ENCODE measurements at regions not wholly inside any gene's neighbourhood (a gene's known extent, or its start where the extent isn't known, plus 50 kb on each side); places are given as distances from the start of the nearest gene placed in this dataset.

GRCh38 chr10:91082447-91082846 is 138.0 kb upstream of the PCGF5 start:
- 60% methylated on average over 7 of the region's 7 CpGs for WGBS, 2 experiments (ENCODE audit: low coverage in 1 of 2, low lambda C conversion rate in 2 of 2, missing lambda C conversion rate in 2 of 2)
- H3K36me3 ChIP-seq (ENCODE audit: low read depth), result no peaks in the 10 kb centered on the region
- no peak overlapping the region for H3K4me3 ChIP-seq
- no peak overlapping the region for H3K27ac ChIP-seq
- in situ Hi-C loops (cut with MboI), result no loop called here
- no peaks in the 10 kb centered on the region for H3K9me2 ChIP-seq (ENCODE audit: insufficient read depth)
- peaks cover 28% of the 10 kb centered on the region for H3K27me3 ChIP-seq (replicated peaks; ENCODE audit: insufficient read depth)
- no peak overlapping the region for H3K9ac ChIP-seq
- H4K20me1 ChIP-seq (ENCODE audit: insufficient read depth), result no peaks in the 10 kb centered on the region
- DNase-seq, result no peak
- no peaks in the 10 kb centered on the region for H3F3A ChIP-seq (ENCODE audit: insufficient read depth)
- H3K4me1 ChIP-seq (ENCODE audit: insufficient read depth), result no peaks in the 10 kb centered on the region
- H3K79me2 ChIP-seq (ENCODE audit: insufficient read depth), result no peaks in the 10 kb centered on the region
- no peaks in the 10 kb centered on the region for H3K9me3 ChIP-seq (ENCODE audit: low read depth)
- no peak for TF ChIP-seq EZH2phosphoT487 (IDR thresholded peaks at IDR 0.05; ENCODE audit: insufficient read depth, low read depth)
- no peak for TF ChIP-seq EZH2 (IDR thresholded peaks at IDR 0.05; ENCODE audit: insufficient read depth, poor library complexity, severe bottlenecking)
- no peak overlapping the region for H2AFZ ChIP-seq
- no peak overlapping the region for H3K4me2 ChIP-seq (ENCODE audit: unreplicated experiment)

- no peak overlapping the region for H2AFZ ChIP-seq
- TF ChIP-seq EZH2phosphoT487 (IDR thresholded peaks at IDR 0.05; ENCODE audit: insufficient read depth, low read depth) (no peak), EZH2 (IDR thresholded peaks at IDR 0.05; ENCODE audit: insufficient read depth, poor library complexity, severe bottlenecking) (no peak)
- no peaks in the 10 kb centered on the region for H3K9me3 ChIP-seq (ENCODE audit: low read depth)
- H3K4me3 ChIP-seq, result no peak overlapping the region
- H3K9me2 ChIP-seq (ENCODE audit: insufficient read depth), result no peaks in the 10 kb centered on the region
- no peak overlapping the region for H3K9ac ChIP-seq
- H3K4me1 ChIP-seq (ENCODE audit: insufficient read depth), result no peaks in the 10 kb centered on the region
- in situ Hi-C loops (cut with MboI), result no loop called here
- H4K20me1 ChIP-seq (ENCODE audit: insufficient read depth), result no peaks in the 10 kb centered on the region
- H3K79me2 ChIP-seq (ENCODE audit: insufficient read depth), result no peaks in the 10 kb centered on the region
- 36 to 38% methylated on average over 7 of the region's 7 CpGs for WGBS, 2 experiments (ENCODE audit: low coverage in 1 of 2, low lambda C conversion rate in 2 of 2, missing lambda C conversion rate in 2 of 2)
- H3K27me3 ChIP-seq (replicated peaks; ENCODE audit: insufficient read depth), result no peaks in the 10 kb centered on the region
- no peak overlapping the region for H3K27ac ChIP-seq
- H3F3A ChIP-seq (ENCODE audit: insufficient read depth), result no peaks in the 10 kb centered on the region
- no peaks in the 10 kb centered on the region for H3K36me3 ChIP-seq (ENCODE audit: low read depth)
- no peak overlapping the region for H3K4me2 ChIP-seq (ENCODE audit: unreplicated experiment)
- DNase-seq, result peak; percentile 42
Observed at GRCh38 chr10:91088300-91089140, 131.9 kb upstream of the PCGF5 start.

- no peak overlapping the region for H3K27ac ChIP-seq
- 38 to 40% methylated on average over 5 of the region's 5 CpGs for WGBS, 2 experiments (ENCODE audit: low coverage in 1 of 2, low lambda C conversion rate in 2 of 2, missing lambda C conversion rate in 2 of 2)
- no peaks in the 10 kb centered on the region for H3K9me3 ChIP-seq (ENCODE audit: low read depth)
- peak; percentile 26 for DNase-seq
- in situ Hi-C loops (cut with MboI), result no loop called here
- no peak overlapping the region for H3K9ac ChIP-seq
- no peaks in the 10 kb centered on the region for H3K79me2 ChIP-seq (ENCODE audit: insufficient read depth)
- H3K4me3 ChIP-seq, result no peak overlapping the region
- TF ChIP-seq EZH2 (IDR thresholded peaks at IDR 0.05; ENCODE audit: insufficient read depth, poor library complexity, severe bottlenecking) (no peak), EZH2phosphoT487 (IDR thresholded peaks at IDR 0.05; ENCODE audit: insufficient read depth, low read depth) (no peak)
- H3K4me1 ChIP-seq (ENCODE audit: insufficient read depth), result no peaks in the 10 kb centered on the region
- no peaks in the 10 kb centered on the region for H3F3A ChIP-seq (ENCODE audit: insufficient read depth)
- no peaks in the 10 kb centered on the region for H4K20me1 ChIP-seq (ENCODE audit: insufficient read depth)
- no peaks in the 10 kb centered on the region for H3K9me2 ChIP-seq (ENCODE audit: insufficient read depth)
- H2AFZ ChIP-seq, result no peak overlapping the region
- H3K27me3 ChIP-seq (replicated peaks; ENCODE audit: insufficient read depth), result no peaks in the 10 kb centered on the region
- no peak overlapping the region for H3K4me2 ChIP-seq (ENCODE audit: unreplicated experiment)
- H3K36me3 ChIP-seq (ENCODE audit: low read depth), result no peaks in the 10 kb centered on the region
Observed at GRCh38 chr10:91090761-91091529, 129.5 kb upstream of the PCGF5 start.

- no peaks in the 10 kb centered on the region for H4K20me1 ChIP-seq (ENCODE audit: insufficient read depth)
- no peaks in the 10 kb centered on the region for H3K27me3 ChIP-seq (replicated peaks; ENCODE audit: insufficient read depth)
- no peak overlapping the region for H3K4me3 ChIP-seq
- no peaks in the 10 kb centered on the region for H3F3A ChIP-seq (ENCODE audit: insufficient read depth)
- H3K79me2 ChIP-seq (ENCODE audit: insufficient read depth), result no peaks in the 10 kb centered on the region
- no peak overlapping the region for H2AFZ ChIP-seq
- H3K9ac ChIP-seq, result no peak overlapping the region
- TF ChIP-seq EZH2 (IDR thresholded peaks at IDR 0.05; ENCODE audit: insufficient read depth, poor library complexity, severe bottlenecking) (no peak), EZH2phosphoT487 (IDR thresholded peaks at IDR 0.05; ENCODE audit: insufficient read depth, low read depth) (no peak)
- H3K9me2 ChIP-seq (ENCODE audit: insufficient read depth), result no peaks in the 10 kb centered on the region
- no peak overlapping the region for H3K4me2 ChIP-seq (ENCODE audit: unreplicated experiment)
- H3K36me3 ChIP-seq (ENCODE audit: low read depth), result no peaks in the 10 kb centered on the region
- in situ Hi-C loops (cut with MboI), result no loop called here
- no peak for DNase-seq
- H3K4me1 ChIP-seq (ENCODE audit: insufficient read depth), result no peaks in the 10 kb centered on the region
- WGBS, 2 experiments (ENCODE audit: low coverage in 1 of 2, low lambda C conversion rate in 2 of 2, missing lambda C conversion rate in 2 of 2), result 71 to 77% methylated on average over 2 of the region's 2 CpGs
- H3K9me3 ChIP-seq (ENCODE audit: low read depth), result no peaks in the 10 kb centered on the region
- H3K27ac ChIP-seq, result no peak overlapping the region
Observed at GRCh38 chr10:91091780-91092179, 128.7 kb upstream of the PCGF5 start.
